HL-60 (cell line): ENCODE measurements at regions not wholly inside any gene's neighbourhood (a gene's known extent, or its start where the extent isn't known, plus 50 kb on each side); places are given as distances from the start of the nearest gene placed in this dataset.

ENCODE experiments used
- CTCF ChIP-seq: IDR thresholded peaks from one replicate; pipeline ENCODE4 v1.5.1; 2011; ENCODE audit warnings: low read length, control low read depth, inconsistent platforms; ENCODE audit not compliant: insufficient read depth
- POLR2AphosphoS5 ChIP-seq: IDR thresholded peaks from 2 replicates; pipeline ENCODE4 v1.6.1; 2012; ENCODE audit warnings: low read depth
- REST ChIP-seq: IDR thresholded peaks from 2 replicates; pipeline ENCODE4 v1.6.1; 2012; ENCODE audit warnings: low read depth; ENCODE audit not compliant: insufficient replicate concordance

DNA sequence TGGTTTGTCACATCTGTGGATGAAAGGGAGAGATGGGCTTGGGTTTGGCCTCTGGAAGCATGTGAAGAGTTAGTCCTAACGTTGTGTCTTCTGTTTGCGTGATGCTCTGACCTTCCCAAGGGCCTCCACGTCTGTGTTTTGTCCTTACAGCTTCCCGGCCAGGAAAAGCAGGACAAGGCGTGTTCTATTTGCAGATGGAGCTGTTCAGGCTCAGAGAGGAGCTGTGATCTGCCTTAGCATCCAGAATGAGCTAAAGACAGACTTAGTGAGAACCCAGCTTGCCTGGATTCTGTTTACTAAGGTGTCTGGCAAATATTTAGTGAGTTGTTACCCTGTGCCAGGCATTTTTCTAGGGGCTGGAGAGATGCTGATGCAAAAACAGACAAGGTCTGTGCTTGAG is 282.1 kb downstream of the CBLN1 start:
- TF ChIP-seq CTCF = no peak
- TF ChIP-seq REST = no peak
- TF ChIP-seq POLR2AphosphoS5 = no peak
